Central memory CD8-positive, alpha-beta T cell (primary cell): ENCODE measurements at regions not wholly inside any gene's neighbourhood (a gene's known extent, or its start where the extent isn't known, plus 50 kb on each side); places are given as distances from the start of the nearest gene placed in this dataset.

Experiments
- ATAC-seq: fragments of 150-1000 bp; cut with Tn5 transposase; replicated peaks from 2 replicates; pipeline ENCODE4 v1.10.0; 2022; ENCODE audit warnings: mild to moderate bottlenecking, moderate FRiP score, moderate number of reproducible peaks; ENCODE audit not compliant: poor library complexity, severe bottlenecking; ENCODE audit errors: extremely low read depth
- DNase-seq, 2 donors: peaks; one replicate each; pipeline ENCODE4 v3.0.0; 2021; ENCODE audit warnings: low spot score in 2 of 2
- H3K27ac Mint-ChIP-seq: one replicate; pipeline ENCODE4 v1.8.0; 2022; ENCODE audit warnings: low read depth, mild to moderate bottlenecking, moderate library complexity, mixed read lengths
- H3K27me3 Mint-ChIP-seq: one replicate; pipeline ENCODE4 v1.8.0; 2022; ENCODE audit warnings: mixed read lengths
- H3K36me3 Mint-ChIP-seq: one replicate; pipeline ENCODE4 v1.8.0; 2022; ENCODE audit warnings: mild to moderate bottlenecking, moderate library complexity, mixed read lengths; ENCODE audit not compliant: insufficient read depth
- H3K4me1 Mint-ChIP-seq: one replicate; pipeline ENCODE4 v1.8.0; 2022; ENCODE audit warnings: mixed read lengths
- H3K4me3 Mint-ChIP-seq: one replicate; pipeline ENCODE4 v1.8.0; 2022; ENCODE audit warnings: mild to moderate bottlenecking, moderate library complexity, mixed read lengths
- H3K9me3 Mint-ChIP-seq: one replicate; pipeline ENCODE4 v1.8.0; 2022; ENCODE audit warnings: mixed read lengths

GRCh38 chrX:40169193-40170101 lies 71.7 kb upstream of the BCOR start:
- H3K4me3 Mint-ChIP-seq: peak overlapping the region; percentile 87
- DNase-seq: peak; percentile 59 to 71
- no peaks in the 10 kb centered on the region for H3K9me3 Mint-ChIP-seq
- peak; percentile 73 for ATAC-seq
- H3K27me3 Mint-ChIP-seq: no peaks in the 10 kb centered on the region
- peak overlapping the region; percentile 91 for H3K27ac Mint-ChIP-seq
- H3K4me1 Mint-ChIP-seq: peaks cover 24% of the 10 kb centered on the region
- H3K36me3 Mint-ChIP-seq: peaks cover 11% of the 10 kb centered on the region

GRCh38 chrX:40168480-40169011 lies 70.8 kb upstream of the BCOR start:
- no peaks in the 10 kb centered on the region for H3K27me3 Mint-ChIP-seq
- H3K27ac Mint-ChIP-seq: no peak overlapping the region
- peaks cover 17% of the 10 kb centered on the region for H3K4me1 Mint-ChIP-seq
- no peaks in the 10 kb centered on the region for H3K9me3 Mint-ChIP-seq
- H3K36me3 Mint-ChIP-seq: peaks cover 8% of the 10 kb centered on the region
- no peak overlapping the region for H3K4me3 Mint-ChIP-seq
- no peak for DNase-seq
- ATAC-seq: no peak

- Mint-ChIP-seq H3K4me1 (peaks cover 11% of the 10 kb centered on the region), H3K27ac (no peak overlapping the region)
- no peak for DNase-seq
These were observed 70.2 kb upstream of the BCOR start for GRCh38 chrX:40167850-40168479.

GRCh38 chrX:40167233-40167849 lies 69.6 kb upstream of the BCOR start:
- peaks cover 9% of the 10 kb centered on the region for H3K4me1 Mint-ChIP-seq
- H3K4me3 Mint-ChIP-seq: peak overlapping the region; percentile 47
- DNase-seq: no peak

More at GRCh38 chrX:40167850-40168479, 70.2 kb upstream of the BCOR start:
- ATAC-seq: no peak
- H3K36me3 Mint-ChIP-seq: peaks cover 8% of the 10 kb centered on the region
- no peaks in the 10 kb centered on the region for H3K27me3 Mint-ChIP-seq
- H3K4me3 Mint-ChIP-seq: peak overlapping the region; percentile 47
- H3K9me3 Mint-ChIP-seq: no peaks in the 10 kb centered on the region

GRCh38 chrX:40166582-40166981 lies 68.8 kb upstream of the BCOR start:
- no peak for ATAC-seq
- no peaks in the 10 kb centered on the region for H3K9me3 Mint-ChIP-seq
- H3K27ac Mint-ChIP-seq: peak overlapping the region; percentile 38
- peaks cover 4% of the 10 kb centered on the region for H3K36me3 Mint-ChIP-seq
- no peaks in the 10 kb centered on the region for H3K27me3 Mint-ChIP-seq
- no peak for DNase-seq
- H3K4me1 Mint-ChIP-seq: peaks cover 9% of the 10 kb centered on the region
- peak overlapping the region; percentile 47 for H3K4me3 Mint-ChIP-seq

More at GRCh38 chrX:40167233-40167849, 69.6 kb upstream of the BCOR start:
- peak overlapping the region; percentile 38 for H3K27ac Mint-ChIP-seq
- ATAC-seq: no peak
- no peaks in the 10 kb centered on the region for H3K27me3 Mint-ChIP-seq
- no peaks in the 10 kb centered on the region for H3K9me3 Mint-ChIP-seq
- peaks cover 8% of the 10 kb centered on the region for H3K36me3 Mint-ChIP-seq

- no peaks in the 10 kb centered on the region for H3K27me3 Mint-ChIP-seq
- ATAC-seq (no peak), DNase-seq (no peak)
- H3K36me3 Mint-ChIP-seq: peaks cover 4% of the 10 kb centered on the region
- H3K4me1 Mint-ChIP-seq: peaks cover 6% of the 10 kb centered on the region
- no peak overlapping the region for H3K4me3 Mint-ChIP-seq
- no peaks in the 10 kb centered on the region for H3K9me3 Mint-ChIP-seq
- no peak overlapping the region for H3K27ac Mint-ChIP-seq
These were observed 68.1 kb upstream of the BCOR start for GRCh38 chrX:40165861-40166260.

GRCh38 chrX:40165206-40165605 lies 67.4 kb upstream of the BCOR start:
- H3K4me3 Mint-ChIP-seq: no peak overlapping the region
- no peaks in the 10 kb centered on the region for H3K27me3 Mint-ChIP-seq
- H3K4me1 Mint-ChIP-seq: peaks cover 6% of the 10 kb centered on the region
- H3K36me3 Mint-ChIP-seq: peaks cover 3% of the 10 kb centered on the region
- DNase-seq (no peak), ATAC-seq (no peak)
- H3K27ac Mint-ChIP-seq: no peak overlapping the region
- no peaks in the 10 kb centered on the region for H3K9me3 Mint-ChIP-seq

GRCh38 chrX:40164751-40165150 lies 67.0 kb upstream of the BCOR start:
- Mint-ChIP-seq H3K36me3 (no peaks in the 10 kb centered on the region), H3K9me3 (no peaks in the 10 kb centered on the region), H3K4me1 (peaks cover 4% of the 10 kb centered on the region), H3K27me3 (no peaks in the 10 kb centered on the region), H3K27ac (no peak overlapping the region), H3K4me3 (no peak overlapping the region)
- DNase-seq: no peak
- no peak for ATAC-seq

- DNase-seq (no peak), ATAC-seq (peak; percentile 63)
- H3K9me3 Mint-ChIP-seq: no peaks in the 10 kb centered on the region
- H3K4me1 Mint-ChIP-seq: peaks cover 5% of the 10 kb centered on the region
- H3K36me3 Mint-ChIP-seq: no peaks in the 10 kb centered on the region
- H3K27ac Mint-ChIP-seq: no peak overlapping the region
- H3K4me3 Mint-ChIP-seq: peak overlapping the region; percentile 67
- no peaks in the 10 kb centered on the region for H3K27me3 Mint-ChIP-seq
These were observed 60.4 kb upstream of the BCOR start for GRCh38 chrX:40158036-40158706.

- no peaks in the 10 kb centered on the region for H3K9me3 Mint-ChIP-seq
- peak overlapping the region; percentile 50 for H3K4me3 Mint-ChIP-seq
- no peaks in the 10 kb centered on the region for H3K36me3 Mint-ChIP-seq
- DNase-seq (no peak), ATAC-seq (no peak)
- no peaks in the 10 kb centered on the region for H3K27me3 Mint-ChIP-seq
- H3K4me1 Mint-ChIP-seq: peaks cover 5% of the 10 kb centered on the region
- H3K27ac Mint-ChIP-seq: no peak overlapping the region
These were observed 59.7 kb upstream of the BCOR start for GRCh38 chrX:40157228-40158035.

- ATAC-seq: no peak
- H3K36me3 Mint-ChIP-seq: no peaks in the 10 kb centered on the region
- peaks cover 5% of the 10 kb centered on the region for H3K4me1 Mint-ChIP-seq
- H3K27ac Mint-ChIP-seq: no peak overlapping the region
- no peaks in the 10 kb centered on the region for H3K9me3 Mint-ChIP-seq
- H3K27me3 Mint-ChIP-seq: no peaks in the 10 kb centered on the region
- DNase-seq: no peak
- H3K4me3 Mint-ChIP-seq: peak overlapping the region; percentile 50
These were observed 58.9 kb upstream of the BCOR start for GRCh38 chrX:40156470-40157227.
